H1 (cell line): ENCODE measurements at regions not wholly inside any gene's neighbourhood (a gene's known extent, or its start where the extent isn't known, plus 50 kb on each side); places are given as distances from the start of the nearest gene placed in this dataset.
A peak's percentile ranks its signal among the peaks of the same experiment; 100 is the strongest.

Source experiments
- CTCF ChIA-PET: fragments of 300-600 bp; sonication (Branson Sonifier 250); formaldehyde crosslinking; loops from one replicate; lab custom pipeline; 2021; ENCODE audit not compliant: partially characterized antibody; lab: Charles Lee
- POLR2A ChIA-PET: fragments of 300-600 bp; sonication (Branson Sonifier 250); formaldehyde crosslinking; loops from one replicate; lab custom pipeline; 2021; ENCODE audit warnings: inconsistent platforms; ENCODE audit not compliant: partially characterized antibody; lab: Charles Lee
- DNase-seq, 2 experiments: peaks; one replicate each; pipeline versions ENCODE4 v3.0.0 to v3.0.0-alpha.2; 2010 to 2022; ENCODE audit warnings: low spot score in 2 of 2, low read depth in 1 of 2, mixed read lengths in 1 of 2
- FAIRE-seq: peaks from 2 replicates; lab custom pipeline; 2011; peaks lifted over from hg19 to GRCh38; lab: Jason Lieb, UNC
- H2AFZ ChIP-seq: 2 replicates; pipeline ENCODE4 v1.8.1; 2012; ENCODE audit warnings: low read length, inconsistent platforms
- H2AK5ac ChIP-seq: 2 replicates; pipeline ENCODE4 v1.6.1; 2013; ENCODE audit warnings: low read depth, low read length
- H2BK120ac ChIP-seq: replicated peaks from 2 replicates; pipeline ENCODE3; 2013; ENCODE audit warnings: low read depth, low read length, inconsistent platforms
- H2BK12ac ChIP-seq: 2 replicates; pipeline ENCODE4 v1.6.1; 2013; ENCODE audit warnings: low read depth, low read length
- H2BK15ac ChIP-seq: 2 replicates; pipeline ENCODE4 v1.6.1; 2013; ENCODE audit warnings: low read length
- H2BK20ac ChIP-seq: 2 replicates; pipeline ENCODE4 v1.6.1; 2013; ENCODE audit warnings: low read length
- H2BK5ac ChIP-seq: 2 replicates; pipeline ENCODE4 v1.6.1; 2013; ENCODE audit warnings: low read depth, low read length
- H3K14ac ChIP-seq: 2 replicates; pipeline ENCODE4 v1.6.1; 2013; ENCODE audit warnings: inconsistent platforms; ENCODE audit not compliant: insufficient read length
- H3K18ac ChIP-seq: 2 replicates; pipeline ENCODE4 v1.6.1; 2013; ENCODE audit warnings: low read length; ENCODE audit errors: extremely low read depth
- H3K23ac ChIP-seq: 2 replicates; pipeline ENCODE4 v1.6.1; 2013; ENCODE audit warnings: inconsistent platforms; ENCODE audit not compliant: insufficient read length
- H3K23me2 ChIP-seq: 2 replicates; pipeline ENCODE4 v1.6.1; 2013; ENCODE audit warnings: low read depth, low read length
- H3K27ac ChIP-seq: 2 replicates; pipeline ENCODE4 v1.6.1; 2011; ENCODE audit warnings: low read depth, low read length, inconsistent platforms
- H3K27me3 ChIP-seq, 4 experiments: replicated peaks in 1 of 4; 1 replicate in 1 of 4; 2 replicates in 3 of 4; pipeline versions ENCODE4 v1.6.1 to v1.8.1; 2011 to 2013; ENCODE audit warnings: low read length in 3 of 4, mild to moderate bottlenecking in 3 of 4, inconsistent platforms in 2 of 4, mixed read lengths in 2 of 4, moderate library complexity in 1 of 4; ENCODE audit not compliant: control insufficient read depth in 3 of 4, insufficient read depth in 3 of 4; ENCODE audit errors: extremely low read depth in 1 of 4
- H3K36me3 ChIP-seq, 4 experiments: 2 replicates each; pipeline versions ENCODE4 v1.6.1 to v1.8.1; 2011 to 2013; ENCODE audit warnings: mild to moderate bottlenecking in 4 of 4, low read length in 3 of 4, moderate library complexity in 2 of 4, control low read depth in 1 of 4, inconsistent platforms in 1 of 4; ENCODE audit not compliant: insufficient read depth in 4 of 4, control insufficient read depth in 2 of 4
- H3K4ac ChIP-seq: replicated peaks from 2 replicates; pipeline ENCODE3; 2013; ENCODE audit warnings: low read length, low read depth, mixed read lengths, inconsistent platforms; ENCODE audit not compliant: insufficient read length
- H3K4me1 ChIP-seq, 4 experiments: replicated peaks in 1 of 4; 1 replicate in 1 of 4; 2 replicates in 3 of 4; pipeline versions ENCODE4 v1.6.1 to v1.8.1; 2011 to 2013; ENCODE audit warnings: low read length in 3 of 4, inconsistent platforms in 2 of 4, mixed read lengths in 1 of 4; ENCODE audit not compliant: insufficient read depth in 4 of 4, control insufficient read depth in 3 of 4
- H3K4me2 ChIP-seq, 2 experiments: 2 replicates each; pipeline versions ENCODE4 v1.6.1 to v1.8.1; 2011 to 2013; ENCODE audit warnings: low read depth in 2 of 2, low read length in 2 of 2, control low read depth in 1 of 2, inconsistent platforms in 1 of 2, mild to moderate bottlenecking in 1 of 2; ENCODE audit not compliant: insufficient read depth in 1 of 2
- H3K4me3 ChIP-seq, 4 experiments: fragments of 200-600, 300-600 bp in 1 of 4; sonication (generic), shearing (Covaris generic), sonication (Bioruptor Twin) in 1 of 4; 2 replicates each; pipeline versions ENCODE4 v1.5.1 to v1.8.1; 2011 to 2016; ENCODE audit warnings: low read length in 4 of 4, low read depth in 3 of 4, control low read depth in 2 of 4, inconsistent platforms in 2 of 4, mild to moderate bottlenecking in 2 of 4, mixed read lengths in 1 of 4, moderate library complexity in 1 of 4; ENCODE audit not compliant: insufficient read depth in 2 of 4; ENCODE audit errors: extremely low read depth in 1 of 4
- H3K56ac ChIP-seq: replicated peaks from 2 replicates; pipeline ENCODE3; 2013; ENCODE audit warnings: low read depth, mild to moderate bottlenecking, mixed read lengths, low read length, inconsistent platforms; ENCODE audit not compliant: insufficient read length
- H3K79me1 ChIP-seq: 2 replicates; pipeline ENCODE4 v1.6.1; 2013; ENCODE audit warnings: low read depth, low read length, control low read depth
- H3K79me2 ChIP-seq, 2 experiments: 2 replicates each; pipeline versions ENCODE4 v1.6.1 to v1.8.1; 2012 to 2013; ENCODE audit warnings: low read length in 2 of 2, mild to moderate bottlenecking in 2 of 2, inconsistent platforms in 1 of 2; ENCODE audit not compliant: insufficient read depth in 2 of 2, control insufficient read depth in 1 of 2
- H3K9ac ChIP-seq, 4 experiments: replicated peaks in 1 of 4; 1 replicate in 1 of 4; 2 replicates in 3 of 4; pipeline versions ENCODE4 v1.6.1 to v1.8.1; 2011 to 2013; ENCODE audit warnings: low read depth in 3 of 4, low read length in 3 of 4, control low read depth in 2 of 4, mild to moderate bottlenecking in 2 of 4, moderate library complexity in 2 of 4, inconsistent platforms in 1 of 4; ENCODE audit errors: extremely low read depth in 1 of 4
- H3K9me3 ChIP-seq, 2 experiments: 2 replicates each; pipeline versions ENCODE4 v1.6.1 to v1.8.1; 2012 to 2013; ENCODE audit warnings: mild to moderate bottlenecking in 2 of 2, moderate library complexity in 2 of 2, control low read depth in 1 of 2, inconsistent platforms in 1 of 2, low read depth in 1 of 2, low read length in 1 of 2, mixed read lengths in 1 of 2; ENCODE audit not compliant: insufficient read depth in 2 of 2
- H4K20me1 ChIP-seq, 2 experiments: replicated peaks in 1 of 2; 2 replicates each; pipeline versions ENCODE3 to v1.8.1; 2011 to 2013; ENCODE audit warnings: inconsistent platforms in 2 of 2, low read length in 2 of 2, mild to moderate bottlenecking in 1 of 2; ENCODE audit not compliant: insufficient read depth in 2 of 2, control insufficient read depth in 1 of 2
- H4K5ac ChIP-seq: 2 replicates; pipeline ENCODE4 v1.6.1; 2013; ENCODE audit warnings: low read length, low read depth, mixed read lengths, inconsistent platforms; ENCODE audit not compliant: insufficient read length
- H4K8ac ChIP-seq: 2 replicates; pipeline ENCODE4 v1.8.0; 2013; ENCODE audit warnings: mild to moderate bottlenecking, moderate library complexity, low read length, inconsistent platforms; ENCODE audit not compliant: insufficient read depth; ENCODE audit errors: extremely low read depth
- H4K91ac ChIP-seq: replicated peaks from 2 replicates; pipeline ENCODE3; 2013; ENCODE audit warnings: low read length, mixed read lengths, inconsistent platforms; ENCODE audit not compliant: insufficient read length
- CHD2 ChIP-seq: IDR thresholded peaks from 2 replicates; pipeline ENCODE4 v1.6.1; 2012; ENCODE audit warnings: low read length, improper control_type of control experiment
- EP300 ChIP-seq, 2 experiments: IDR thresholded peaks; 1 replicate in 1 of 2; 2 replicates in 1 of 2; pipeline ENCODE4 v1.6.1; 2011 to 2012; ENCODE audit warnings: low read depth in 2 of 2, low read length in 2 of 2, mild to moderate bottlenecking in 2 of 2, borderline replicate concordance in 1 of 2, inconsistent platforms in 1 of 2, moderate library complexity in 1 of 2
- POU5F1 ChIP-seq: IDR thresholded peaks from 2 replicates; pipeline ENCODE4 v1.6.1; 2011; ENCODE audit warnings: low read depth, mild to moderate bottlenecking, low read length, moderate library complexity
- TAF7 ChIP-seq: optimal IDR thresholded peaks from 2 replicates; pipeline ENCODE3; 2011; ENCODE audit warnings: low read depth, mild to moderate bottlenecking, inconsistent platforms, low read length, moderate library complexity, borderline replicate concordance
- WGBS, 2 experiments: shearing (Covaris generic) in 1 of 2; methylation state at CpG; one replicate each; pipeline versions ENCODE4 v1.1.6 to v1.1.7; 2013 to 2015; ENCODE audit warnings: low lambda C conversion rate in 2 of 2, mixed read lengths in 2 of 2, inconsistent platforms in 1 of 2, low coverage in 1 of 2, missing lambda C conversion rate in 1 of 2; ENCODE audit not compliant: insufficient replicate concordance in 2 of 2, insufficient coverage in 1 of 2, insufficient read length in 1 of 2; ENCODE audit errors: extremely low coverage in 1 of 2, missing lambda C conversion rate in 1 of 2; 5-methylcytosine and 5-hydroxymethylcytosine counted together

- Histone ChIP-seq H2BK12ac (no peak overlapping the region), H3K27me3 (no peaks in the 10 kb centered on the region), H2AK5ac (no peak overlapping the region), H3K4ac (no peak overlapping the region), H3K23me2 (no peaks in the 10 kb centered on the region), H3K4me3 (no peak overlapping the region), H2BK120ac (no peak overlapping the region), H2AFZ (peak overlapping the region; percentile 58), H3K4me1 (peaks cover 0 to 2% (median 0%) of the 10 kb centered on the region in 4 experiments; a peak in 1 of 7 replicates), H3K79me2 (no peaks in the 10 kb centered on the region), H4K5ac (no peak overlapping the region), H2BK15ac (no peak overlapping the region), H3K9ac (no peak overlapping the region), H3K56ac (no peak overlapping the region), H3K9me3 (0 out of 4 replicates have a peak, but pooled peaks cover 0 to 4% of the 10 kb centered on the region in 2 experiments), H4K8ac (no peak overlapping the region), H4K91ac (no peak overlapping the region), H3K14ac (no peak overlapping the region), H3K23ac (no peak overlapping the region), H3K36me3 (no peaks in the 10 kb centered on the region), H2BK5ac (no peak overlapping the region), H3K18ac (no peak overlapping the region), H3K4me2 (no peak overlapping the region), H2BK20ac (no peak overlapping the region), H4K20me1 (no peaks in the 10 kb centered on the region), H3K27ac (no peak overlapping the region), H3K79me1 (no peaks in the 10 kb centered on the region)
- WGBS, 2 experiments: 94% methylated on average over 5 of the region's 5 CpGs; no CpG with 5 or more reads in 1 of the 2 experiments
- no peak for FAIRE-seq
- ChIA-PET CTCF (no interaction called here), POLR2A (no interaction called here)
- TF ChIP-seq TAF7 (no peak), POU5F1 (no peak), EP300 (IDR thresholded peaks at IDR 0.05; ENCODE audit: borderline replicate concordance in 1 of 2, low read depth in 2 of 2, low read length in 2 of 2) (no peak), CHD2 (no peak)
- no peak for DNase-seq
These were observed 218.8 kb downstream of the TFAP2A start for GRCh38 chr6:10196090-10196489.
